ENCODE measurements at regions not wholly inside any gene's neighbourhood (a gene's known extent, or its start where the extent isn't known, plus 50 kb on each side); places are given as distances from the start of the nearest gene placed in this dataset.

GRCh38 chr5:158147227-158147626 lies 288.3 kb upstream of the CLINT1 start:
- no peak for TF ChIP-seq CTCF (IDR thresholded peaks at IDR 0.05)
- no peak for TF ChIP-seq POLR2A (IDR thresholded peaks at IDR 0.05)
